Upper lobe of left lung (tissue), 6 donors: ENCODE measurements at regions not wholly inside any gene's neighbourhood (a gene's known extent, or its start where the extent isn't known, plus 50 kb on each side); places are given as distances from the start of the nearest gene placed in this dataset.
"Not testable (repeated sequence)": the region's sequence is repeated elsewhere in the genome, so short reads cannot be mapped to it uniquely, and the experiment has no call there.

ENCODE experiments used
- ATAC-seq, 2 donors: fragments of 200-7000 bp; cut with Tn5 transposase; one replicate each; pipeline ENCODE4 v1.9.1; 2022; ENCODE audit warnings: mild to moderate bottlenecking in 2 of 2, moderate library complexity in 2 of 2; ENCODE audit not compliant: low FRiP score in 2 of 2
- DNase-seq, 2 donors: peaks; one replicate each; pipeline ENCODE4 v3.0.0-alpha.2; 2019 to 2020
- H3K27ac ChIP-seq, 4 donors: fragments of 200-600 bp; sonication (generic); one replicate each; pipeline ENCODE4 v1.5.1; 2016 to 2019
- H3K27me3 ChIP-seq, 4 donors: fragments of 200-600 bp; sonication (generic); one replicate each; pipeline ENCODE4 v1.5.1; 2017 to 2019
- H3K36me3 ChIP-seq, 4 donors: fragments of 200-600 bp; sonication (generic); one replicate each; pipeline ENCODE4 v1.5.1; 2016 to 2019
- H3K4me1 ChIP-seq, 4 donors: fragments of 200-600 bp; sonication (generic); one replicate each; pipeline ENCODE4 v1.5.1; 2018 to 2019
- H3K4me3 ChIP-seq, 4 donors: fragments of 200-600 bp; sonication (generic); one replicate each; pipeline ENCODE4 v1.5.1; 2017 to 2019; ENCODE audit warnings: mild to moderate bottlenecking in 2 of 4, moderate library complexity in 1 of 4
- H3K9me3 ChIP-seq, 4 donors: fragments of 200-600 bp; sonication (generic); one replicate each; pipeline ENCODE4 v1.5.1; 2018 to 2019
- CTCF ChIP-seq, 6 experiments: fragments of 450-650 bp in 4 of 6; fragments of 200-600 bp in 2 of 6; sonication (generic) in 2 of 6; IDR thresholded peaks; one replicate each; pipeline ENCODE4 v1.5.1; 2016 to 2019; ENCODE audit warnings: antibody characterized with exemption in 6 of 6
- EP300 ChIP-seq, 4 donors: sonication (generic); formaldehyde crosslinking; IDR thresholded peaks; one replicate each; pipeline ENCODE4 v1.5.1; 2017; ENCODE audit warnings: antibody characterized with exemption in 4 of 4, control low read depth in 2 of 4
- POLR2A ChIP-seq, 4 donors: fragments of 450-650 bp; IDR thresholded peaks; one replicate each; pipeline ENCODE4 v1.5.1; 2016 to 2017; ENCODE audit warnings: antibody characterized with exemption in 4 of 4, mild to moderate bottlenecking in 2 of 4
- POLR2AphosphoS5 ChIP-seq, 2 donors: sonication (generic); formaldehyde crosslinking; IDR thresholded peaks; one replicate each; pipeline ENCODE4 v1.5.1; 2017; ENCODE audit warnings: antibody characterized with exemption in 2 of 2
- WGBS, 2 donors: methylation state at CpG; one replicate each; pipeline ENCODE4 v1.1.5; 2017 to 2018; 5-methylcytosine and 5-hydroxymethylcytosine counted together
- donor health status: DM: no; HTN: no; CAD: no; lungs with moderate emphysema.
- donor health status: DM: no; HTN: yes; CAD: no; lungs with severe emphysema.

GRCh38 chr19:37313335-37313627, 57.6 kb upstream of the ZNF527 start:
- H3K4me1 ChIP-seq = peaks cover 7 to 12% (median 10%) of the 10 kb centered on the region in 4 donors
- no peaks in the 10 kb centered on the region for H3K27me3 ChIP-seq
- H3K36me3 ChIP-seq = no peaks in the 10 kb centered on the region
- peak overlapping the region in 1 of 4 donors; percentile 45 for H3K4me3 ChIP-seq
- TF ChIP-seq POLR2AphosphoS5 (IDR thresholded peaks at IDR 0.05) = no peak
- no peak for TF ChIP-seq POLR2A (IDR thresholded peaks at IDR 0.05)
- no peak for TF ChIP-seq EP300 (IDR thresholded peaks at IDR 0.05)
- TF ChIP-seq CTCF (IDR thresholded peaks at IDR 0.05) = no peak
- H3K27ac ChIP-seq = peak overlapping the region in 3 of 4 donors; percentile 18 to 61 (median 57)
- WGBS, 2 donors = 77 to 91% methylated on average over 1 of the region's 1 CpG
- DNase-seq (no peak), ATAC-seq (no peak)
- peaks cover 0 to 10% (median 5%) of the 10 kb centered on the region in 4 donors for H3K9me3 ChIP-seq

GRCh38 chr19:37317403-37318209, 53.3 kb upstream of the ZNF527 start:
- Histone ChIP-seq H3K27ac (peak overlapping the region; percentile 81 to 90 (median 86)), H3K9me3 (peaks cover 0 to 13% (median 9%) of the 10 kb centered on the region in 4 donors), H3K4me3 (peak overlapping the region; percentile 60 to 89 (median 77)), H3K4me1 (peaks cover 16 to 31% (median 19%) of the 10 kb centered on the region in 4 donors), H3K27me3 (no peaks in the 10 kb centered on the region), H3K36me3 (peaks cover 0 to 7% (median under 1%) of the 10 kb centered on the region in 4 donors)
- TF ChIP-seq CTCF (IDR thresholded peaks at IDR 0.05) (peak in 5 of 6 experiments; percentile 16 to 63 (median 48)), POLR2A (IDR thresholded peaks at IDR 0.05) (peak in 3 of 4 donors; percentile 42 to 81 (median 63)), EP300 (IDR thresholded peaks at IDR 0.05) (no peak), POLR2AphosphoS5 (IDR thresholded peaks at IDR 0.05) (peak; percentile 83 to 91)
- peak; percentile 98 to 100 for ATAC-seq
- DNase-seq = peak; percentile 95 to 97
- WGBS, 2 donors = 1% methylated on average over 39 to 43 of the region's 57 CpGs

GRCh38 chr19:37320988-37321387, 49.9 kb upstream of the ZNF527 start:
- not testable (repeated sequence) for DNase-seq, ATAC-seq, H3K4me3 ChIP-seq, H3K27ac ChIP-seq, H3K27me3 ChIP-seq
- Histone ChIP-seq H3K36me3 (peaks cover 12 to 32% (median 27%) of the 10 kb centered on the region in 4 donors), H3K9me3 (peaks cover 0 to 16% (median 10%) of the 10 kb centered on the region in 4 donors), H3K4me1 (peaks cover 16 to 31% (median 17%) of the 10 kb centered on the region in 4 donors)
- WGBS, 2 donors = 65 to 69% methylated on average over 6 to 7 of the region's 7 CpGs
